HAP-1 (cell line): ENCODE measurements at regions not wholly inside any gene's neighbourhood (a gene's known extent, or its start where the extent isn't known, plus 50 kb on each side); places are given as distances from the start of the nearest gene placed in this dataset.

Experiments used
- DNase-seq, 2 experiments: peaks; one replicate each; pipeline ENCODE4 v3.0.0-alpha.2; 2016 to 2020; ENCODE audit warnings: low spot score in 2 of 2
- H3K27me3 ChIP-seq: fragments of 250-450 bp; sonication (Bioruptor Pico); 2 replicates; pipeline ENCODE4 v1.5.1; 2020; ENCODE audit warnings: low read depth, mild to moderate bottlenecking, moderate library complexity
- H3K36me3 ChIP-seq: fragments of 250-450 bp; sonication (Bioruptor Pico); replicated peaks from 2 replicates; pipeline ENCODE4 v1.5.1; 2020; ENCODE audit warnings: mild to moderate bottlenecking
- H3K4me1 ChIP-seq: fragments of 250-450 bp; sonication (Bioruptor Pico); 2 replicates; pipeline ENCODE4 v1.5.1; 2020; ENCODE audit warnings: mild to moderate bottlenecking
- H3K4me3 ChIP-seq: fragments of 250-450 bp; sonication (Bioruptor Pico); 2 replicates; pipeline ENCODE4 v1.5.1; 2020; ENCODE audit warnings: mild to moderate bottlenecking, moderate library complexity
- H3K9me3 ChIP-seq: fragments of 250-450 bp; sonication (Bioruptor Pico); 2 replicates; pipeline ENCODE4 v1.5.1; 2020; ENCODE audit warnings: mild to moderate bottlenecking, moderate library complexity
- in situ Hi-C: fragments of 300-500 bp; cut with MboI; formaldehyde crosslinking; loops from 3 replicates; pipeline ENCODE4 v1.14.3; 2020; ENCODE audit warnings: low sequenced_read_pairs, inconsistent platforms, mixed read lengths

GRCh38 chr7:131210618-131211017, 117.1 kb upstream of the MKLN1 start:
- DNase-seq, result no peak
- Histone ChIP-seq H3K36me3 (no peaks in the 10 kb centered on the region), H3K4me3 (no peak overlapping the region), H3K4me1 (no peaks in the 10 kb centered on the region), H3K9me3 (peaks cover 3% of the 10 kb centered on the region; the same call in 1 of the 2 replicates), H3K27me3 (no peaks in the 10 kb centered on the region)
- in situ Hi-C loops, result no loop called here

- Histone ChIP-seq H3K9me3 (peaks cover 3% of the 10 kb centered on the region; the same call in 1 of the 2 replicates), H3K36me3 (no peaks in the 10 kb centered on the region), H3K27me3 (no peaks in the 10 kb centered on the region), H3K4me3 (no peak overlapping the region), H3K4me1 (no peaks in the 10 kb centered on the region)
- no peak for DNase-seq
- in situ Hi-C loops, result no loop called here
Measured at GRCh38 chr7:131211500-131211899, 116.2 kb upstream of the MKLN1 start.

DNA sequence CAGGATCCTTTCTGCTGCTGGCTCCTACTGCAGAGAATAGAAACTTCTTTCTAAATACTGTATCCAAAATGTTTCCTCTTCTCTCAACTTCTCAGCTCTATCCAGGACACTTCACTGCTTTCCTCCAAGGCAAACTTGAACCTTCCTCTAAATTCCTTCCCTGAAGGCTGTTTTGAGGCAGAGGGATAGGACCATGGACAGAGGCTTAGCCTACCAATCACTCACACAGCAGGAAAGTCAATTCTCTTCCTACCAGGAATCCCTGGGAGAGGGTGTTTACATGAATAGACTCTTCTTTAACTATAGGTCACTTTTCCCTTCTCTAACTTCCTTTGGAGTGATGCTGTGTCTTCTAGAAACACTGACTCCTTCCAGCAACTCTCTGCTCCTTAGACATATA, 115.6 kb upstream of the MKLN1 start:
- in situ Hi-C loops, result no loop called here
- H3K27me3 ChIP-seq, result no peaks in the 10 kb centered on the region
- H3K4me3 ChIP-seq, result no peak overlapping the region
- no peak for DNase-seq
- no peaks in the 10 kb centered on the region for H3K36me3 ChIP-seq
- peaks cover 3% of the 10 kb centered on the region; the same call in 1 of the 2 replicates for H3K9me3 ChIP-seq
- H3K4me1 ChIP-seq, result no peaks in the 10 kb centered on the region

DNA sequence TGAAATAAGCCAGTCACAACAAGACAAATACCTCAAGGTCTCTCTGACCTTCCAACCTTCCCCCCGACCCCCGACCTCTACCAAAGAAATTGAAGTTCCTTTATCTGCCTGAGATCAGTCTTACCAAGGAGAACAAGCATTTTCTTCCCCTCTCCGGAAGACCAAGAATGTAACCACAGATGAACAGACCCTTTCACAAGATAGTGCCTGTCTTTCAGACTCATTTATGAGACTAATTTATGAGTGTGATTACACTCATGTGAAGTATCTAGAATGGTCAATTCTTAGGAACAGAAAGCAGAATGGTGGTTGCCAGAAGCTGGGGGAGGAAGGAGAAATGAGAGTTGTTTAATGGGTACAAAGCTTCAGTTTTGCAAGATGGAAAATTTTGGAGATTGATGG, 108.9 kb upstream of the MKLN1 start:
- no peak overlapping the region for H3K4me3 ChIP-seq
- H3K4me1 ChIP-seq, result peaks cover 4% of the 10 kb centered on the region; the same call in 1 of the 2 replicates
- H3K9me3 ChIP-seq, result peaks cover 3% of the 10 kb centered on the region; the same call in 1 of the 2 replicates
- DNase-seq, result no peak
- H3K27me3 ChIP-seq, result no peaks in the 10 kb centered on the region
- in situ Hi-C loops, result no loop called here
- no peaks in the 10 kb centered on the region for H3K36me3 ChIP-seq

DNA sequence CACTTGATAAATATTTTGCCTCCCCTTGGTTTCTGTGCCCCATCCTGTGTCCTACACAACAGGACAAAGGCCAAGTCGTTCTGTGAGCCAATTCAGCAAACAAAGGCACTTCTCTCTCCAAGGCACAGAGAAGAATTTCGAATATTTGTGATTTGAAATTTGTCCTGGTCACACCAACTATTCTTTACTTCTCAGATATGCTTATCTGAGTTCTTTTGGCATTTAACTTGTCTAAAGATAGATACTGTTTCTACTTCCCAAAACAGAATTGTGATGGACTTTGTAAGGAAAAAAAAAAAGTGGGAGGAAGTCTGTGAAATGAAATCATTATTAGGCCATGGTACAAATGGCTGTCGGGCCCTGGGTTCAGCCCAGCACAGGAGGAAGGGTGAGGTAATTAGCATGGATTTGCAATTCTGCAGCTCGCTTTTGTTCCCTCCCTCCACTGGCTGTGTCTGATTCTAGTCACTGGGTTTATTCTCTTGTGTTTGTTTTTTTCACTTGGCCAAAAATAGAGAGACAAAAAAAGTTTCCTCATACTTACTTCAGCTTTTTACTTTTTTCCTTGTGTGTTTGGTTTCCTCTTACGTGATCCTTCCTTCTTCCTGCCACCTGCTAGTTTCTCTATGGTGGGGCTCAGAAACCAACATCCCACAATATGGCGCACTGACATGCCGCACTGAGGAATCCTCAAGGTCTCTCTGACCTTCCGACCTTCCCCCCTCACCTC, 108.2 kb upstream of the MKLN1 start:
- no peaks in the 10 kb centered on the region for H3K27me3 ChIP-seq
- no peak overlapping the region for H3K4me3 ChIP-seq
- H3K9me3 ChIP-seq, result peaks cover 2% of the 10 kb centered on the region; the same call in 1 of the 2 replicates
- no peaks in the 10 kb centered on the region for H3K36me3 ChIP-seq
- peaks cover 4% of the 10 kb centered on the region; the same call in 1 of the 2 replicates for H3K4me1 ChIP-seq
- in situ Hi-C loops, result no loop called here
- DNase-seq, result no peak

GRCh38 chr7:131221061-131221460, 106.6 kb upstream of the MKLN1 start:
- peaks cover 4% of the 10 kb centered on the region; the same call in 1 of the 2 replicates for H3K4me1 ChIP-seq
- H3K9me3 ChIP-seq, result no peaks in the 10 kb centered on the region
- no peak overlapping the region for H3K4me3 ChIP-seq
- no peak for DNase-seq
- H3K27me3 ChIP-seq, result no peaks in the 10 kb centered on the region
- H3K36me3 ChIP-seq, result no peaks in the 10 kb centered on the region
- in situ Hi-C loops, result no loop called here

DNA sequence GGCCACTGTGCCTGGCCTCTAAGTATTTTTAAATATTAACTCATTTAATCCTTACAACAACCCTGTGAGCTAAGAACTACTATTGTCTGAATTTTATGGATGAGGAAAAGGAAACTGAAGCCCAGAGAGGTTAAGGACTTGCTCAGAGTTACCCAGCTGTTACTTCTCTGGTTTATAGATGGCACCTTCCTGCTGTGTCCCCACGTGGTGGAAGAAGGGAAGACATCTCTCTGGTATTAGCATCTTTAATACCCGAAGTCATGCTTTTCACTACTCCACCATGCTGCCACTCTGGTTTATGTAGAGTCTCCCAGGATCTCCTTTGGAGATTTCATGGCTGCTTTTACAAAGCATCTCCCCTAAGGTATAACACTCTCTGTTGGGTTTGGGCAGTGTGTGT, 105.5 kb upstream of the MKLN1 start:
- H3K27me3 ChIP-seq, result no peaks in the 10 kb centered on the region
- no peak for DNase-seq
- H3K4me3 ChIP-seq, result no peak overlapping the region
- H3K36me3 ChIP-seq, result no peaks in the 10 kb centered on the region
- H3K4me1 ChIP-seq, result peaks cover 4% of the 10 kb centered on the region; the same call in 1 of the 2 replicates
- H3K9me3 ChIP-seq, result no peaks in the 10 kb centered on the region
- in situ Hi-C loops, result no loop called here

- Histone ChIP-seq H3K36me3 (no peaks in the 10 kb centered on the region), H3K4me1 (peaks cover 4% of the 10 kb centered on the region; the same call in 1 of the 2 replicates), H3K4me3 (no peak overlapping the region), H3K27me3 (no peaks in the 10 kb centered on the region), H3K9me3 (no peaks in the 10 kb centered on the region)
- in situ Hi-C loops, result no loop called here
- no peak for DNase-seq
Measured at GRCh38 chr7:131223151-131223550, 104.5 kb upstream of the MKLN1 start.

DNA sequence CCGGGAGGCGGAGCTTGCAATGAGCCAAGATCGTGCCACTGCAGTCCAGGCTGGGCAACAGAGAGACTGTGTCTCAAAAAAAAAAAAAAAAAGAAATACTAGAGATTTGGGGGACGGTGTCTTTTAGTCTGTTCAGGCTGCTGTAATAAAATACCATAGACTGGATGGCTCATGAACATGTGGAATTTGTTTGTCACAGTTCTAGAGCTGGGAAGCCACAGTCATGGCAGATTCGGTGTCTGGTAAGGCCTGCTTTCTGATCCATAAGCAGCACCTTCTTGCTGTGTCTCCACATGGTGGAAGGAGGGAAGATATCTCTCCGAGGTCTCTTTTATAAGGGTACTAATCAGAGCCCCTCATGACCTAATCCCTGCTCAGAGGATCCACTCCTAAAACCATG, 102.7 kb upstream of the MKLN1 start:
- DNase-seq, result no peak
- H3K9me3 ChIP-seq, result no peaks in the 10 kb centered on the region

DNA sequence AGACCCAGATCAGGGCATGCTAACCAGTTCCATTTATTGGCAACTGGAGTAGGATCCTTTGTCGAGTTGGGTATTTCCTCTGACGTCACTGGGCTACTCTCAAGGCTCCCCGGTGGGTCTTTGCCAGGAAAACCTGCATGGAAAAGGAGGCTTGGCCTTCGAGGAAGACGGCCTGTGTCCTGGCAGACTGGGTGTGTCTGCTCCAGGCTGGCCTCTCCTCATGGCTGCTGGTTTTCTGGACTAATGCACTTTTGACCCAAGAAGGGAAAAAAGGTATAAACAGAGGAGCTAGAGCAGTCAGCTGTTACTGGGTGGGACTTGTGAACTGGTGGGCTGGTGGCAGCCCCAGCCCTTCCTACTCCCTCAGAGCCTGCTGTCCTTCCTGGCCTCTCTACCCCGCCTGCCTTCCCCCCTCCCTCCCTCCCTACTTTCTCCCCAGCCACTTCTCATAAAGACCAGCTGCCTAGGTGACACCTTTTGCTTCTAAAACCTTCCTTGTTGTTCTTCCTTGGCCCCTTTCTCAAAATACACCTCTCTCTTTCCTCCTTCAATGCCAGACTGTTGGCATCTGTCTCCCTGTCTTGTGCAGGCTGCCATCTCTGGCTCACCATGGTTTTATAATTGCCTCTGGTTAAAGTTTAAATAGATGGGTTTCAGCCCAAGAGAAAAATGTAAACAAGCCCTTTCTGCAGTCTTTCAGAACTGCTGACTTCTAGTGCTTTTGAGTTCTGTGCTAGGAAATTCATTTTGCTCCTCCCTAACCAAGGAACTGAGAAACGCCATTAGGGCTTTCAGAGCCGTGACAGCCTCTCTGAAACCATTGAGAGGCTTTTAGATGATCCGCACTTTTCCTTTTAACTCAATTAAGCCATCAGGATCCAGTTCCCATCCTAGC, 101.8 kb upstream of the MKLN1 start:
- Histone ChIP-seq H3K4me3 (no peak overlapping the region), H3K9me3 (no peaks in the 10 kb centered on the region), H3K4me1 (no peaks in the 10 kb centered on the region), H3K36me3 (no peaks in the 10 kb centered on the region), H3K27me3 (no peaks in the 10 kb centered on the region)
- in situ Hi-C loops, result no loop called here
- no peak for DNase-seq

More for the DNA sequence above, 102.7 kb upstream of the MKLN1 start:
- in situ Hi-C loops, result no loop called here
- Histone ChIP-seq H3K36me3 (no peaks in the 10 kb centered on the region), H3K4me3 (no peak overlapping the region), H3K27me3 (no peaks in the 10 kb centered on the region), H3K4me1 (no peaks in the 10 kb centered on the region)

DNA sequence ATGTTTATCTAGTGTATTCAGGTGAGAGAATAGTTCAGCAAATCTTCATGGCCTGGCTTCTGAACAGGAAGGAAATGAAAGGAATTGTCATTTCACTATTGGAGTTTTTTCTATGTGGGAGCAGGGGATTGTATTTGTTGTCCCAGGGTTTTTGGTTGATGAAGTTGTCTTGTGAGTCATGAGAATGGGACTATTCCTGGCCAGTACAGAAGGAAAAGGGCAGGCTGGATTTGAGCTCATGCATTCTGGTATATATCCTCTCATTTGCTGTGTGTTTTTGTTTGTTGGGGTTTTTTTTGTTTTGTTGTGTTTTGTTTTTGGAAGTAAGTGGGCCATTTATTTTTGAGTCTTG, 101.2 kb upstream of the MKLN1 start:
- Histone ChIP-seq H3K36me3 (no peaks in the 10 kb centered on the region), H3K4me3 (no peak overlapping the region), H3K9me3 (no peaks in the 10 kb centered on the region), H3K4me1 (no peaks in the 10 kb centered on the region), H3K27me3 (no peaks in the 10 kb centered on the region)
- in situ Hi-C loops, result no loop called here
- no peak for DNase-seq

DNA sequence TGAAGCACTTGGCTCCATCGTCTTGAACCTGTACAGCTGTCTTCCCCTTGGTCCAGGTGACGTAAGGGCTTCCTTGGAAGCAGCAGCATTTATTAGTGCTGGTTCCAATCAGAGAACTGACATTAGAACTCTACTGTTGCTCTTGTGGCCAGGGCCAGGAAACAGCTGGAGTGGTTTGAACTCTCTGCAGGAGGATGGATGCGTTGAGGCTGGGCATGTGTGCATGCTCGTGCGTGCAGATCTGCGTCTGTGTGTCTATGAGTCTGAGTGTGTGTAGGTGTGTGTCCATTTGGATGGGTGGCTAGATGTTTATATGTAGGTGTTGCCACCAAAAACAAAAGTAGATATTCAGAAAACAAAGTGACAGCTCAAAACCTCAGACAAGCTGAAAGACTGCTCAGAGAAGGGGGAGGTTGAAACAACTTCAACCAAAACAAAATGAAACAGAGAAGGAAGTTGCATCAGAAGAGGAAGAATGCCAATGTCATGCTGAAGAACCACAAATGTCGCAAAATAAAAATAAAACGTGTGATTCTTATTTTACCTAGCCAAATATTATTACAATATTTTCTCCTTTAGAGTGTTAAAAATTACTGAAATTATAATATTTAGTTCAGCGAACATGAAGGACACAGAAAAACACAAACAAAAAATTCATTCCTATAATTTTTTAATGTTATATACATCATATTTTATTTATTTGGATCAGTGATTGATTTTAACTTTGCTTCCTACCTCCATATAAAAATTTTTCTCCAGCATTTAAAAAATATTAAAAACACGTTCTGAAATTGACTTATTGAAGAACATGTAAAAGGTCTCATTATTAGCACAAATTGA, 96.1 kb upstream of the MKLN1 start:
- H3K36me3 ChIP-seq, result no peaks in the 10 kb centered on the region
- no peaks in the 10 kb centered on the region for H3K27me3 ChIP-seq
- no peaks in the 10 kb centered on the region for H3K9me3 ChIP-seq
- H3K4me1 ChIP-seq, result no peaks in the 10 kb centered on the region
- in situ Hi-C loops, result no loop called here
- H3K4me3 ChIP-seq, result no peak overlapping the region
- no peak for DNase-seq

DNA sequence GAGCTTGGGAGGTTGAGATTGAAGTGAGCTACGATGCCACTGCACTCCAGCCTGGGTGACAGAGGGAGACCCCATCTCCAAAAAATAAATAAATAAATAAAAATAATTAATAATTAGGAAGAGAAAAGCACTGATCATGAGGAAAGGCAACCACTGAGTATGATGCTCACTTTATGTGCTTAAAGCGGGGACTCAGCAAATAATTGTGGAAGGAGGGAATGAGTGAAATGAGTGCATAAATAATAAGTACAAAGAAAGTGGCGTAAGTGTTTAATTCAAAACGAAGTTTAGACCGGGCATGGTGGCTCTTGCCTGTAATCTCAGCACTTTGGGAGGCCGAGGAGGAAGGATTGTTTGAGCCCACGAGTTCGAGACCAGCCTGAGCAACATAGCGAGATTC, 94.9 kb upstream of the MKLN1 start:
- H3K9me3 ChIP-seq, result no peaks in the 10 kb centered on the region
- in situ Hi-C loops, result no loop called here
- no peaks in the 10 kb centered on the region for H3K27me3 ChIP-seq
- no peak overlapping the region for H3K4me3 ChIP-seq
- no peaks in the 10 kb centered on the region for H3K4me1 ChIP-seq
- no peak for DNase-seq
- H3K36me3 ChIP-seq, result no peaks in the 10 kb centered on the region
